GM18520 (cell line): ENCODE measurements at regions not wholly inside any gene's neighbourhood (a gene's known extent, or its start where the extent isn't known, plus 50 kb on each side); places are given as distances from the start of the nearest gene placed in this dataset.

ENCODE experiments used
- ATAC-seq: cut with Tn5 transposase; IDR thresholded peaks from one replicate; pipeline ENCODE4 v1.9.1; 2021; ENCODE audit not compliant: unreplicated experiment

DNA sequence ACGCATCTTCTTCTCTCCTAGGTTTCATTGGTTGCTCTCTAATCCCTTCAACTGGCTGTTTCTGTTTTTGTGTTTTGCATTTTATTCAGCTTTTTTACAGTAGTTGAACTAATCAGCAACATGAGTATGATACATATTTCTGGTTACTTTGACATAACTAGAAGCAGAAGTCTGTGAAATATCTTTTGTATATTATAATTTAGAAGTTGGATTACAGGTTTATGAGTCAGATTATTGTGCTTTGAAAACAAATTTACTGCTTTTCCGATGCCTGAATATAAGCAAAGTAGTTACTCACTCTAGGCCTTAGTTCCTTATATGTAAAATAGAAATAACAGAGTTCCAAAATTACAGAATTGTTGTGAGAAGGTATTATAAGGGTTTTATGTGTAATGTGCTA lies 96.2 kb upstream of the MEOX2 start:
- ATAC-seq, result no peak

DNA sequence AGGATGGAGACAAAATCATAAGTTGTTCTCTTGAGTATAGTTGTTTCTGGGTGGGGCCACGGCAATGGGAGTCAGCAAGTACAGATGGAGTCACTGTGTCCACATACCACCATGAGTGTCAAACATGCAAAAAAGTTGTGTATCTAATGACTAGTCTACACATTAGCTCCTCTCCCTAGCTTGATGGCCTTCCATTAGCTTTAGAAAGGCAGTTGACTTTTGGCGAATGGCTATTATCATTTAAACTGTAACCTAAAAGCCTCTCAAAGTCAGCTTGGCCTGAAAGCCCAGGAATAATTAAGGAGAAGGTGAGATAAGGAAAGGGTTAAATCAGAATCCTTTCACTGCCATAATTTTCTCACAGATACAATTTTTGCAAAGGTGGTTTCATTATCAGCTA lies 95.5 kb upstream of the MEOX2 start:
- ATAC-seq, result no peak

DNA sequence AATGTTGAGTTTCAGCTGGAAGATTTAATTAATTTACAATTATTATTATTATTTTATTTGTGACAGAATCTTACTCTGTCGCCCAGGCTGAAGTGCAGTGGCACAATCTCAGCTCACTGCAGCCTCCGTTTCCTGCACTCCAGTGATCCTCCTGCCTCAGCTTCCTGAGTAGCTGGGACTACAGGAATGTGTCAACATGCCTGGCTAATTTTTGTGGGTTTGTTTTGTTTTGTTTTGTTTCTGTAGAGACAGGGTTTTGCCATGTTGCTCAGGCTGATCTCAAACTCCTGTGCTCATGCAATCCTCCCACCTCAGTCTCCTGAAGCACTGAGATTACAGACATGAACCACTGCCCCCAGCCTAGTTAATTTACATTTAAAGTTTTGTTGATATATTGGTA lies 93.8 kb upstream of the MEOX2 start:
- no peak for ATAC-seq

DNA sequence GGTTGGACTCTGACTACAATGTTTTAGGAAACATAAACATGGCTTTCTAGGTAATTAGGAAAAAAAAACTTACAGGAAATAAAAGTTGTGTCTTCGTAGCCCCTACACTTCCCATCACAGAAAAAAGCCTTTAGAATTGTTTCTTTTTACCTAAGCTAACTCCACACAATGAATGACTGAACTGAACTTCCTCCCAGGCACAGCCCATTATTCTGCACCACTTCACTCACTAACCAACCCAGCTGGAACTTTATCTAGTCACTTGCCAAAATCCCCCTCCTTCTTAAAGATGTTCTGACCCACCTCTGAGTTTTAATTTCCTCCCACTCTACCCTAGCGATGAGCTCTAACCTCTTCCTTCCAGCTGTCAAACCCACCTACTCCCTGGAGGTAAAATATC lies 91.7 kb upstream of the MEOX2 start:
- ATAC-seq, result no peak

DNA sequence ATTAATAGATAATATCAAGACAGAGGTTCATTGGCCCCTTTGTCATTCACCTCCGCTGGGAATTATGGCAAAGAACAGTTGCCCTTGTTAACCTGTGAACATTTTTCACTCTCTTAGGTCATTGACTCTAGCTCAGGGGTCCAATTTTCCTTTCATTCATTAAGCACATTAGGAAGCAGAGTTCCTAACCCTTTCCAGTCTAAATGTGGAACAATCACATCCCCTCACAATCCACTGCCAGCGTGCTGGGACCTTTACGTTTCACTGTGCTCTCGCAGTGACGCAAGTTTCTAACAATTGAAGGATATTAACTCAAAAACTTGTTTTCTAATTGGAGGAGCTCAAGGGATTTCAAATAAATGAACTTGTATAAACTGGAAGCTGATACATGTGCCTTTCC lies 79.3 kb upstream of the MEOX2 start:
- ATAC-seq, result no peak

DNA sequence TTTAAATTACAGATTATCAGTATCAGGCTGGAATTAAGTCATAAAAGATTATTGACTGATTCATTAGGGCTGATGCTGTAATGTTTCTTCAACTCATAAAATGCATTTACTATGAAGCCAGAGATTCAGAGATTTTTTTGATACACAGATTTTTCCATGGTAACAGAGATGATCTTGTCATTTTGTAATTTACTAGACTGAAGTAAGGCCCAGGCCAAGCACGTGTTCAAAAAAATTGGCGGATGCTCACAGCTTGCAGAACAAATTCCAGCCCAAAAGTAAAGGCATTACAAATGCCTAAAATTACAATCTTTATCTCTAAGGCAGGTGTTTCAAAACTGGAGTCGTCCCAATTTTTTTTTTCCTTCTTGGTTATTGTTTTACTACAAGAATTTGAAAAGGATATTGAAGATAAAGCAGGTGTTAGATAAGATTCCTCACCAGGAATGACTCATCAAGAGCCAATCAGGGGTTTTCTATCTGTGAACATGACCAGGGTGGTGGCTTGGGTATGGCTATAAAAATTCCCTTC lies 78.4 kb upstream of the MEOX2 start:
- no peak for ATAC-seq

DNA sequence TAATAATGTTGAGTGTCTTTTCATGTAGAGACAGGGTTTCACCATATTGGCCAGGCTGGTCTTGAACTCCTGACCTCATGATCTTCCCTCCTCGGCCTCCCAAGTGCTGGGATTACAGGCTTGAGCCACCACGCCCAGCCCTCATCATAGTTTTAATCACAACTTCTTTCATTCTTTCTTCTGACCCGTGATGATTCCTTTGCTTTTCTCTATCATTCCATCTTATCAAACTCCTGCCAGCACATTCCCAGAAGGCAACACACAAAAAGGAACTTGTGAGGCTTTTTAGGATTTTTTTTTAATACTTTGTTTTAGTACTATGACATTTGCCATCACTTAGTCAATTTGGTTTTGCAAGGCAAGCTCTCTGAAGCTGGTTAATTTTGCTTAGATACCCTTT lies 77.5 kb upstream of the MEOX2 start:
- ATAC-seq, result no peak

DNA sequence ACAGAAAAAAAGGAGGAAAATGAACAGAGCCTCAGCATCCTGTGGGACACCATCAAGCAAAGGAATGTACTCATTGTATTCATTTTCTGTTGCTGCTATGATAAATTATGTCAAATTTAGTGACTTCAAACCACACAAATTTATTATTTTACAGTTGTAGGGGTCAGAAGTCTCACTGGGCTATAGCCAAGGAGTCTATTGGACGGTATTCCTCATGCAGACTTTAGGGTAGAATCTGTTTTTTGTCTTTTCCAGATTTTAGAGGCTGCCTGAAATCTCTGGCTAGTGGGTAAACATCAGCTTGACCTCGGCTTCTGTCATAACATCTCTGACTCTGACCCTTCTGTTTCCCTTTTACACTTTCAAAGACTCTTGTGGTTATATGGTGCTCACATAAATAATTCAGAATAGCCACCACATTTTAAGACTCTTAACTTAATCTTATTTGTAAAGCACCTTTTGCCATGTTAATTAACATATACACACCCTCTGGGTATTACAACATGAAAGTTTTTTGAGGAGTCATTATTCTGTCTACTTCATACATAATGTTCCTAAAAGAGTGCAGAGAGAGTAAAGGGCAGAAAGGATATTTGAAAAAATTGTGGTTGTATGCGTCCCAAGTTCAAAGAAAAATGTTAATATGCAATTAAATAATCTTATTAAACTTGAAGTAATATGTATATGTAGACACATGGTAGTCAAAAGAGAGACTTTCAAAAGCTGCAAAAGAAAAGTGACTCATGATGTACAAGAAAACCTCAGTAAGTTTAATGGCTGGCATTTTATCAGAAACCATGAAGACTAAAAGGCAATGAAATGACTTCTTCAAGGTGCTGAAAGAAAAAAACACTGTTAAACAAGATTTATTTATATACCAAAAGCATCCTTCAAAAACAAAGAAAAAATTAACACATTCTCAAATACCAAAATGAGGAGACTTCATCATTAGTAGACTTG lies 70.8 kb upstream of the MEOX2 start:
- no peak for ATAC-seq

DNA sequence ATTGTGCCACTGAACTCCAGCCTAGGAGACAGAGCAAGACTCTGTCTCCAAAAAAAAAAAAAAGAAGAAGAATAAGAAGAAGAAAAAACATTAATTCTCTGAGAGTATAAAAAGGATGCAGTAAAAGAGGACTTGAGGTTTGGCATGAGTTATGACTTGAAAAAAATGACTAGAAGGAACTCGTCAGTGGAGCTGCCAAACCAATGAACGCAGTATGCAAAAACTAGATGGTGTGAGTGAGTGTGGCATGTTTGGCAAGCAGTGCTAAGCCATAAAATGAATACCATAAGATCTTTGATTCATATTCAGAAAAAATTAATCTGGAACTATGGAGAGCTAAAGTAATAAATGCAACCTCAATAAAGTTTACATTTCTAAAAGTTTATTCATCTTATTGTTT lies 68.6 kb upstream of the MEOX2 start:
- ATAC-seq, result no peak

DNA sequence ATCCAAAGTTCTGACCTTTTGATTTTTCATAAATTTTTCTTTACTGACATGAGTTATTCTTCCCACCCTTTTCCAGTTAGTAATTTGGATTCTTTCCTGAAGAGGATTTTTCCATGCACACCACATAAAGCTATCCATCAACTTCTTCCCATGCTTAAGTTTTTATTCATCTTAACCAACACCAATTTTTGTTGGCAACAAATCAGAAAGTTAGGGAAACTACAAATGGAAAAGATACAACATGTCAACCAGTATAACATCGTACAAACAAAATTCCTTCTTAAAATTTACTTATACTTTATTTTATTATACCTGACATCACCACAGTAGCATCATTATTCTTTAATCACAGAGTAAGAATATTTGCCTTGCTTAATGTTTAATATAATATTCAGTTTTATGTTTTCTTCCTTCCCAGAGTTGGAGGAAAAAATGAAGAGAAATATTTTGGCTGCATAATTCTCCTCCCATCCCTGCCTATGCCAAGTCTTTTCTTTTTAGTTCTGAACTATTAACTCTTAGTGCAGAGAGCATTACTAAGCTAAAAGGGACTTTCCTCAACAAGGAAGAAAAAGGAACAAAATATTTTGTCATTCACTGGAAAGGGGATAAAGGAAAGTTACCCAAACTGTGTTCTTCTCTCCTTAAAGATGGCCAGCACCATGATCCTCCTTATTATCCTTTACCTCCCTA lies 67.5 kb upstream of the MEOX2 start:
- no peak for ATAC-seq

DNA sequence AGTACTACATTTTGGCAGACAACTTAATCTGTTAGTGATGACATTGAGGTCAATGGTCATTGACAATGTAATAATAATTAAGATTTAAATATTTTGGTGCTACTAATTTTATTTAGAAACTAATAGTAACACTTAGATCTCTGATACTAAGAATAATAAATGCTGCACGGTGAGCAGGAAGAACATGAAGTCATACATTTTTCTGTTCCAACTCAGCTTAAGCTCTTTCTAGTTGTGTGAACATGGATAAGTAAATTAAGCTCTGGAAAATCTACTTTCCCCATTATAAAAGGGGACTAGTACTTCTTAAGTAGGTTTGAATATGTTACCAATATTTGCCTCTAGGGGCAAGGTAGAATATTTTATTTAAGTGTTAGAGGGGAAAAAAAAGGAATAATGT lies 65.9 kb upstream of the MEOX2 start:
- ATAC-seq, result no peak

DNA sequence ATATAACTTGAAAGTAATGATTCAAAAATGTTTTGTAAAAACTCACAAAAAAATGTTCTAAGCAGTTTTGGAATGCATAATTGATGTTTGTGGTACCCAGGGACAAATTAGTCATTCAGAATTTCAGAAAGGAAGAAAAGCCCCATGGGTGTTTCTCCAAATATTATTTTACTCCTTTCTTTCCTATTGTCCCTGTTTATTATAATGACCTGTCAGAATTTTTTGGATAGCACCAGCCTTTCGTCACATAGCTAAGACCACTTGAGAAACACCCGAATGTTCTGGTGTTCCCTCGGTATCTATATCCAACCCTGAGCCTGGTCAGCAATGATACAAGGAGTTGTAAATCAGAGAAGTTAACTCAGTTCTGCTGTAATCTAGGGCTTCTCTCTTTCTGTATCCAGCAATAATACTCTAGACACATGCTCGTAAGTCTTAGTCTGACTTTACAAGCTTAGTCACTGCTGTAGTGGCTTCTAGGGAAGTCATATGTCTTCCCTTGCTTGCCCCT lies 64.8 kb upstream of the MEOX2 start:
- no peak for ATAC-seq

DNA sequence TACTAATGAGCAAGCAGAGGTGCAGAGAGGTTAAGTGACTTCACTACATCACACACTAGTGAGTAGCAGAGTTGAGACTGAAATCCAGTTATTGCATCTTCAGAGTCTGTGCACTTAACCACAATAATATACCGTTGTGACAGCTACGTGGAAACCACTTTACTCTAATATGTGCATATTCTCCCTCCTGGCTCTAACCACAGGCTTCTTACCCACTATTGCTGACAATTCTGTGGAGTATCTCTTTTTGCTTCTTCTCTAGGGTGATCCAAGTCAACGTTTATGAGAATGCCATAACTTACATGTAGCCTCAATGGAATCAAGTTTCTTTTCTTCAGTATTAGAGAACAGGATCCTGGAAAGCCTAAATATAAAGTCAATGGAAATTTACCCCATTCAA lies 64.2 kb upstream of the MEOX2 start:
- no peak for ATAC-seq

DNA sequence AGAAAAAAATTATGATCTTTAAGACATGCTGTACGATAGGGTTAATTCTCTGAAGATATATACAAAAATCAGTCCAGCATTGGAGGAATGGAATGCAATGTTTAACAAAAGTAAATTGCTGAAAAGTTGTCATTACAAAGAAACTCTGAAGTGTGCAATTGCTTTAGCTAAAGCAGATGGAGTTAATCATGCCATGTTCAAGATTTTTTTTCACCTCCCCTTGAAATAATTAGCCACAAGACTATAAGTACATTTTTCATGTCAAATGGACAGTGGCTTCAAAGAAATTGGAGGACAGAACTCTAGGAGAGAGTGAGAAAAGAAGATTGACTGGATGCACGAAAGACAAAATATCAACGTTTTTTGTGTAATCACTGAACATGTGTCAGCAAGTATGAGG lies 63.1 kb upstream of the MEOX2 start:
- ATAC-seq, result no peak

DNA sequence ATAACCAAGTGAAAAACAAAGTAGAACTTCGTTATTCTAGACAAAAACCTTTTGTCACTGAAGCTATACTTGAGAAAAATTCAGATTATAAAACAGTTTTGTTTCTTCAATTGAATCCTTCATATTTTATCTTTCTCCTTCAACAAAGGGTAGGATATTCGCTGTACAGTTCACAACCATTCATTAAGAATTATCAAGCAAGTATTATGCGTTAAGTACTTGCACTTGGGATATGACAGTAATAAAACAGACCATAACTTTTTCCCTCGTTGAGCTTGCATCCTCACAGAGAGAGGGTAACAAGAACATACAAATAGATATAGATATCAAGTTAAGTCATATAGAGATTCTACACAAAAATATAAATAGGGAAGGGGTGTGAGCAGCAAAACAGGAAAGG lies 61.2 kb upstream of the MEOX2 start:
- ATAC-seq, result no peak

DNA sequence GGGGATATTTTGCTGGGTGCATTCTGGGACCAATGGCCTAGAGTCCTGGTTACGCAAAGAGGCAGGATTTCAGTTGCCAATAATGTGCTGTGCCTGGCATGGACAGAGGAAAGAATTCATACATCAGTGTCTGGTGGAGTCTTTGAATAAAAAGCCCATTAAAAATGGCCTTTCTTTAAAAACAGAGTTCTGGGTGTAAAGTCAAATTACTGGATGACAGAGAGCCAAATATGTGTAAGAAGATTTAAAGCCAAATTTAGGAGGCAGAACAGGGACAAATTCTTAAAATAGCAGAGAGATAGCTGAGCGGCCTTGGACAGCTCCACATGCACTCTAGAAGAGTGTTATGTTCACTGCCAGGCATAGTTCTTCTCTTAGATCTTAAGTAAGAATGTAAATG lies 60.8 kb upstream of the MEOX2 start:
- ATAC-seq, result no peak

DNA sequence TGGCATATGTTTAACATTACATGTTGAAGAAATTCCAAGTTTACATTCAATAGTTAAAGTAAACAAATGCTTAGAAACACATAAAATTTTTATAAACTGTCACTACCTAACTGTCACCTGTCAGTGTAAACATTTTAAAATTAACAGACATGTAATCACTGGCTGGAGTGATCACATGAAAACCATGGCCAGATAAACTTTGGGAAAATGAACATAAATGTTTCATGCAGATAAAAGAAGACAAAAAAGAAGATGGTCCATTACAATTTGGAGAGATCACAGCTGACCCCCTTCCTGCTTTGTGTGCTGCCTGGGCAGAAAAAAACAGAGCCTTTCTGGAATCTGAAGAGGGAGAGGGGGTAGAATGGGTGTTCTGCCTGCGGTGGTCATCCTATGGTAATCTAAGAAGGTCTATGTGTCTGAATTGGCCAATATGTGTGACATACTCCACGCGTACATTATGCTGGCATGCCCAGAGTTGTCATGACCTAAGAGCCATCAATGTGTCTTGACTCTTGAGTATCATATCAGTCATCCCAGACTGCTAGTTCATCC lies 57.5 kb upstream of the MEOX2 start:
- ATAC-seq, result no peak

DNA sequence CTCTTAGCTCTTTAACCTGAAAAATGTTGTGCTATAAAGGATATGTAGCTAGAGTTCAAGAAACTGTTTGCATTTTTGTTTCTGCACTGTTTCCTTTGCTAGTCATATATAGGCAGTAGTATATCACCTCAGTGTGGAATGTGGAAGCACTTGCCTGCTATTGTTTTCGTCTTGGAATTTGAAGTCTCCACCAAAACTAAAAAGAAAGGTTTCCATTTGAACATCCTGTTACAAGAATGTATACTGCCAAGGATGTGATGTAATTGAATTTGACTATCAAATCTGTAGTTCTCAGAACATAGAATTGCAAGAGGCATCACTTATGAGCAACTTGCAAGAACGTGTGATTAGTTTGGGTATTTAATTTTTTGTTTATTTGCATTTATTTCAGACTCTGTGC lies 51.1 kb upstream of the MEOX2 start:
- ATAC-seq, result no peak
